Fibroblast of skin of right biceps (primary cell): ENCODE measurements at regions not wholly inside any gene's neighbourhood (a gene's known extent, or its start where the extent isn't known, plus 50 kb on each side); places are given as distances from the start of the nearest gene placed in this dataset.
A peak's percentile ranks its signal among the peaks of the same experiment; 100 is the strongest.

Experiments
- DNase-seq: peaks from one replicate; pipeline ENCODE4 v3.0.0-alpha.2; 2013

GRCh38 chr2:58557176-58557575 is 316.1 kb upstream of the FANCL start:
- no peak for DNase-seq

GRCh38 chr2:58553937-58554336 is 312.8 kb upstream of the FANCL start:
- no peak for DNase-seq

- DNase-seq, result no peak
Observed at GRCh38 chr2:58553522-58553921, 312.4 kb upstream of the FANCL start.

GRCh38 chr2:58545300-58546280 is 304.5 kb upstream of the FANCL start:
- no peak for DNase-seq

GRCh38 chr2:58543442-58543841 is 302.3 kb upstream of the FANCL start:
- no peak for DNase-seq

GRCh38 chr2:58541511-58541910 is 300.4 kb upstream of the FANCL start:
- DNase-seq, result no peak

GRCh38 chr2:58540681-58541080 is 299.6 kb upstream of the FANCL start:
- DNase-seq, result no peak

GRCh38 chr2:58539973-58540372 is 298.8 kb upstream of the FANCL start:
- no peak for DNase-seq

GRCh38 chr2:58535990-58536389 is 294.9 kb upstream of the FANCL start:
- DNase-seq, result no peak

GRCh38 chr2:58535182-58535581 is 294.1 kb upstream of the FANCL start:
- no peak for DNase-seq

- DNase-seq, result no peak
Observed at GRCh38 chr2:58533376-58533775, 292.3 kb upstream of the FANCL start.

GRCh38 chr2:58532641-58533040 is 291.5 kb upstream of the FANCL start:
- no peak for DNase-seq

- no peak for DNase-seq
Observed at GRCh38 chr2:58527647-58528046, 286.5 kb upstream of the FANCL start.

GRCh38 chr2:58521803-58522554 is 280.9 kb upstream of the FANCL start:
- DNase-seq, result peak; percentile 59

- DNase-seq, result no peak
Observed at GRCh38 chr2:58520903-58521302, 279.8 kb upstream of the FANCL start.

- no peak for DNase-seq
Observed at GRCh38 chr2:58517881-58518280, 276.8 kb upstream of the FANCL start.

GRCh38 chr2:58516695-58517094 is 275.6 kb upstream of the FANCL start:
- no peak for DNase-seq

- peak; percentile 38 for DNase-seq
Observed at GRCh38 chr2:58515827-58516573, 274.9 kb upstream of the FANCL start.

GRCh38 chr2:58514252-58514651 is 273.1 kb upstream of the FANCL start:
- DNase-seq, result no peak

GRCh38 chr2:58512878-58513277 is 271.8 kb upstream of the FANCL start:
- no peak for DNase-seq

GRCh38 chr2:58508006-58508405 is 266.9 kb upstream of the FANCL start:
- no peak for DNase-seq

GRCh38 chr2:58503918-58504317 is 262.8 kb upstream of the FANCL start:
- no peak for DNase-seq

- no peak for DNase-seq
Observed at GRCh38 chr2:58502931-58503330, 261.8 kb upstream of the FANCL start.
